ENCODE measurements at regions not wholly inside any gene's neighbourhood (a gene's known extent, or its start where the extent isn't known, plus 50 kb on each side); places are given as distances from the start of the nearest gene placed in this dataset.

- Histone ChIP-seq H4K20me1 (ENCODE audit: insufficient read depth, low read length) (no peaks in the 10 kb centered on the region), H3K9me3 (ENCODE audit: low read length) (no peaks in the 10 kb centered on the region)
- TF ChIP-seq EZH2 (IDR thresholded peaks at IDR 0.05; ENCODE audit: borderline replicate concordance, low read length): no peak
- no peak for TF ChIP-seq CTCF (IDR thresholded peaks at IDR 0.05; ENCODE audit: low read length)
These were observed 519.3 kb upstream of the CXorf51A start for GRCh38 chrX:147333821-147334220.

GRCh38 chrX:147322496-147322895, 508.0 kb upstream of the CXorf51A start:
- H3K9ac ChIP-seq (ENCODE audit: low read length): no peak overlapping the region
- H3K9me2 ChIP-seq (ENCODE audit: low read depth, low read length): no peaks in the 10 kb centered on the region
- no peaks in the 10 kb centered on the region for H3K27me3 ChIP-seq (ENCODE audit: insufficient read depth, low read length)
- no peaks in the 10 kb centered on the region for H3F3A ChIP-seq (ENCODE audit: insufficient read depth, low read length)
- H3K36me3 ChIP-seq (ENCODE audit: insufficient read depth, low read length): no peaks in the 10 kb centered on the region
- no peak overlapping the region for H3K27ac ChIP-seq (ENCODE audit: low read depth, low read length, poor library complexity, severe bottlenecking)
- no peaks in the 10 kb centered on the region for H3K4me1 ChIP-seq (ENCODE audit: insufficient read depth, low read length, severe bottlenecking)
- no peaks in the 10 kb centered on the region for H3K9me3 ChIP-seq (ENCODE audit: low read length)
- H3K4me2 ChIP-seq (ENCODE audit: low read length): no peak overlapping the region
- TF ChIP-seq EZH2 (IDR thresholded peaks at IDR 0.05; ENCODE audit: borderline replicate concordance, low read length): no peak
- no peak for TF ChIP-seq CTCF (IDR thresholded peaks at IDR 0.05; ENCODE audit: low read length)
- H3K79me2 ChIP-seq (ENCODE audit: insufficient read depth, low read length): no peaks in the 10 kb centered on the region
- H3K4me3 ChIP-seq (ENCODE audit: low read depth, low read length, poor library complexity, severe bottlenecking): no peak overlapping the region
- H4K20me1 ChIP-seq (ENCODE audit: insufficient read depth, low read length): no peaks in the 10 kb centered on the region
- no peak overlapping the region for H2AFZ ChIP-seq (ENCODE audit: low read length)

More at GRCh38 chrX:147333821-147334220, 519.3 kb upstream of the CXorf51A start:
- Histone ChIP-seq H2AFZ (ENCODE audit: low read length) (no peak overlapping the region), H3K79me2 (ENCODE audit: insufficient read depth, low read length) (no peaks in the 10 kb centered on the region), H3F3A (ENCODE audit: insufficient read depth, low read length) (no peaks in the 10 kb centered on the region), H3K9ac (ENCODE audit: low read length) (no peak overlapping the region), H3K4me2 (ENCODE audit: low read length) (no peak overlapping the region), H3K9me2 (ENCODE audit: low read depth, low read length) (no peaks in the 10 kb centered on the region), H3K4me3 (ENCODE audit: low read depth, low read length, poor library complexity, severe bottlenecking) (no peak overlapping the region), H3K27ac (ENCODE audit: low read depth, low read length, poor library complexity, severe bottlenecking) (no peak overlapping the region), H3K36me3 (ENCODE audit: insufficient read depth, low read length) (no peaks in the 10 kb centered on the region), H3K27me3 (ENCODE audit: insufficient read depth, low read length) (no peaks in the 10 kb centered on the region), H3K4me1 (ENCODE audit: insufficient read depth, low read length, severe bottlenecking) (no peaks in the 10 kb centered on the region)

- Histone ChIP-seq H2AFZ (ENCODE audit: low read length) (no peak overlapping the region), H3K4me3 (ENCODE audit: low read depth, low read length, poor library complexity, severe bottlenecking) (no peak overlapping the region), H3K36me3 (ENCODE audit: insufficient read depth, low read length) (no peaks in the 10 kb centered on the region), H3F3A (ENCODE audit: insufficient read depth, low read length) (no peaks in the 10 kb centered on the region), H3K9me3 (ENCODE audit: low read length) (no peaks in the 10 kb centered on the region), H3K27ac (ENCODE audit: low read depth, low read length, poor library complexity, severe bottlenecking) (no peak overlapping the region), H3K9me2 (ENCODE audit: low read depth, low read length) (no peaks in the 10 kb centered on the region), H4K20me1 (ENCODE audit: insufficient read depth, low read length) (no peaks in the 10 kb centered on the region), H3K4me2 (ENCODE audit: low read length) (no peak overlapping the region), H3K79me2 (ENCODE audit: insufficient read depth, low read length) (no peaks in the 10 kb centered on the region), H3K4me1 (ENCODE audit: insufficient read depth, low read length, severe bottlenecking) (no peaks in the 10 kb centered on the region), H3K27me3 (ENCODE audit: insufficient read depth, low read length) (no peaks in the 10 kb centered on the region), H3K9ac (ENCODE audit: low read length) (no peak overlapping the region)
- no peak for TF ChIP-seq EZH2 (IDR thresholded peaks at IDR 0.05; ENCODE audit: borderline replicate concordance, low read length)
- no peak for TF ChIP-seq CTCF (IDR thresholded peaks at IDR 0.05; ENCODE audit: low read length)
These were observed 500.9 kb upstream of the CXorf51A start for GRCh38 chrX:147315483-147315882.

All from OCI-LY1 (cell line).